ENCODE measurements at regions not wholly inside any gene's neighbourhood (a gene's known extent, or its start where the extent isn't known, plus 50 kb on each side); places are given as distances from the start of the nearest gene placed in this dataset.

- no peak overlapping the region for H3K4me3 ChIP-seq
- no peaks in the 10 kb centered on the region for H3K36me3 ChIP-seq
- no peaks in the 10 kb centered on the region for H3K4me1 ChIP-seq
- no peaks in the 10 kb centered on the region for H3K27me3 ChIP-seq
- H3K9me3 ChIP-seq = no peaks in the 10 kb centered on the region
- 84 to 85% methylated on average over 11 of the region's 11 CpGs for WGBS, 2 donors
- DNase-seq (ENCODE audit: low spot score in 2 of 2) = no peak
- TF ChIP-seq POLR2A (IDR thresholded peaks at IDR 0.05) (no peak), CTCF (IDR thresholded peaks at IDR 0.05) (no peak), EP300 (IDR thresholded peaks at IDR 0.05) (no peak)
- H3K27ac ChIP-seq = no peak overlapping the region
These were observed 94.7 kb upstream of the TMEM45B start for GRCh38 chr11:129720994-129721393.

GRCh38 chr11:129721685-129722084 is 94.0 kb upstream of the TMEM45B start:
- H3K27me3 ChIP-seq = no peaks in the 10 kb centered on the region
- 73 to 76% methylated on average over 13 of the region's 13 CpGs for WGBS, 2 donors
- no peak for DNase-seq (ENCODE audit: low spot score in 2 of 2)
- no peak overlapping the region for H3K27ac ChIP-seq
- TF ChIP-seq EP300 (IDR thresholded peaks at IDR 0.05) (no peak), CTCF (IDR thresholded peaks at IDR 0.05) (no peak), POLR2A (IDR thresholded peaks at IDR 0.05) (no peak)
- no peaks in the 10 kb centered on the region for H3K4me1 ChIP-seq
- H3K4me3 ChIP-seq = no peak overlapping the region
- H3K36me3 ChIP-seq = no peaks in the 10 kb centered on the region
- no peaks in the 10 kb centered on the region for H3K9me3 ChIP-seq

- Histone ChIP-seq H3K4me1 (no peaks in the 10 kb centered on the region), H3K4me3 (no peak overlapping the region), H3K36me3 (no peaks in the 10 kb centered on the region), H3K27me3 (no peaks in the 10 kb centered on the region), H3K27ac (no peak overlapping the region), H3K9me3 (no peaks in the 10 kb centered on the region)
- TF ChIP-seq POLR2A (IDR thresholded peaks at IDR 0.05) (no peak), CTCF (IDR thresholded peaks at IDR 0.05) (no peak), EP300 (IDR thresholded peaks at IDR 0.05) (no peak)
- 71 to 81% methylated on average over 6 of the region's 6 CpGs for WGBS, 2 donors
- DNase-seq (ENCODE audit: low spot score in 2 of 2) = no peak
These were observed 93.1 kb upstream of the TMEM45B start for GRCh38 chr11:129722529-129722928.

GRCh38 chr11:129723146-129723760 is 92.4 kb upstream of the TMEM45B start:
- DNase-seq (ENCODE audit: low spot score in 2 of 2) = no peak
- TF ChIP-seq EP300 (IDR thresholded peaks at IDR 0.05) (no peak), POLR2A (IDR thresholded peaks at IDR 0.05) (no peak), CTCF (IDR thresholded peaks at IDR 0.05) (no peak)
- Histone ChIP-seq H3K27ac (no peak overlapping the region), H3K4me3 (no peak overlapping the region), H3K9me3 (no peaks in the 10 kb centered on the region), H3K36me3 (no peaks in the 10 kb centered on the region), H3K27me3 (no peaks in the 10 kb centered on the region), H3K4me1 (no peaks in the 10 kb centered on the region)
- WGBS, 2 donors = 66 to 78% methylated on average over 10 to 11 of the region's 13 CpGs

GRCh38 chr11:129723761-129724162 is 91.9 kb upstream of the TMEM45B start:
- no peak for TF ChIP-seq CTCF (IDR thresholded peaks at IDR 0.05)
- TF ChIP-seq EP300 (IDR thresholded peaks at IDR 0.05) = no peak
- TF ChIP-seq POLR2A (IDR thresholded peaks at IDR 0.05) = no peak
- Histone ChIP-seq H3K9me3 (no peaks in the 10 kb centered on the region), H3K4me3 (no peak overlapping the region), H3K36me3 (no peaks in the 10 kb centered on the region), H3K4me1 (no peaks in the 10 kb centered on the region), H3K27me3 (no peaks in the 10 kb centered on the region), H3K27ac (no peak overlapping the region)
- WGBS, 2 donors = 67 to 70% methylated on average over 11 of the region's 11 CpGs
- DNase-seq (ENCODE audit: low spot score in 2 of 2) = no peak

All from tibial nerve (tissue), 4 donors.